LNCaP clone FGC (cell line): ENCODE measurements at regions not wholly inside any gene's neighbourhood (a gene's known extent, or its start where the extent isn't known, plus 50 kb on each side); places are given as distances from the start of the nearest gene placed in this dataset.

ENCODE experiments used
- DNase-seq: peaks from one replicate; pipeline ENCODE4 v3.0.0-alpha.2; 2011; ENCODE audit warnings: low read depth
- H3K4me3 ChIP-seq: 2 replicates; pipeline ENCODE4 v1.5.1; 2011; ENCODE audit warnings: mild to moderate bottlenecking, low read depth, low read length, control low read depth
- CTCF ChIP-seq: IDR thresholded peaks from 2 replicates; pipeline ENCODE4 v1.5.1; 2012; ENCODE audit warnings: mild to moderate bottlenecking; ENCODE audit not compliant: control insufficient read depth, insufficient read depth; ENCODE audit errors: extremely low read depth

- DNase-seq: no peak
- H3K4me3 ChIP-seq: no peak overlapping the region
- TF ChIP-seq CTCF: no peak
Measured at GRCh38 chrX:13890806-13891205, 73.9 kb upstream of the GPM6B start.

- TF ChIP-seq CTCF: no peak
- H3K4me3 ChIP-seq: no peak overlapping the region
- no peak for DNase-seq
Measured at GRCh38 chrX:13888284-13888683, 71.4 kb upstream of the GPM6B start.

- DNase-seq: no peak
- H3K4me3 ChIP-seq: no peak overlapping the region
- TF ChIP-seq CTCF: no peak
Measured at GRCh38 chrX:13885591-13885990, 68.7 kb upstream of the GPM6B start.

- H3K4me3 ChIP-seq: no peak overlapping the region
- no peak for DNase-seq
- TF ChIP-seq CTCF: no peak
Measured at GRCh38 chrX:13876652-13877051, 59.8 kb upstream of the GPM6B start.

GRCh38 chrX:13875572-13875971 lies 58.7 kb upstream of the GPM6B start:
- TF ChIP-seq CTCF: no peak
- no peak overlapping the region for H3K4me3 ChIP-seq

GRCh38 chrX:13868591-13868990 lies 51.7 kb upstream of the GPM6B start:
- DNase-seq: no peak
- no peak for TF ChIP-seq CTCF

More at GRCh38 chrX:13875572-13875971, 58.7 kb upstream of the GPM6B start:
- DNase-seq: no peak

More at GRCh38 chrX:13868591-13868990, 51.7 kb upstream of the GPM6B start:
- no peak overlapping the region for H3K4me3 ChIP-seq
